ENCODE measurements at regions not wholly inside any gene's neighbourhood (a gene's known extent, or its start where the extent isn't known, plus 50 kb on each side); places are given as distances from the start of the nearest gene placed in this dataset.

DNA sequence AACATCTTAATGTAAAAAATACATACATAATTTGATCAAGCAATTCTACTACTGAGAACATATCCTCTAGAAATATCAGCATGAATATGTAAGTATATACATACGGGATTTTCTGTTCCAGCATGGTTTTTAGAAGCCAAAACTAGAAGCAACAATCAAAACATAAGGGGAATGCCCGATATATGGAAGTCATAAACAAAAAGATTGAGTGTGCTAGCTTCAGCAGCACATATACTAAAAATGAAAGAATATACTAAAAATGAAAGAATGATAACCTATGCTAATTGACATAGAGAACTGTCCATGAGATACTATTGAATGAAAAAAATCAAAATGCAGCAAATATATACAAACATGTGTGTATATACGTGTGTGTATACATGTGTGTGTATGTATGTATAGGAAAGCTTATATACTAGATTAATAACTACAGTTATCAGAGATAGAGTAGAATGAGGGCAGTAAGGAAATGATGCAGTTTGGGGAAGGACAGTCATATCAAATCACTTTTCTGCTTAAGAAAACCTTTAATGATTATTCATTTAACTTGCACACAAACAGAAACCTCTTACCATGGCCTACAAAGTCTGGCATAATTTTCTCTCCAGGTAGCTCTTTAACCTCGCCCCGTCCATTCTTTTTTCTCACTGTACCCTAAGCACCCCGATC is 72.9 kb downstream of the NPY start:
- H4K20me1 ChIP-seq (ENCODE audit: insufficient read depth, poor library complexity, severe bottlenecking) = no peaks in the 10 kb centered on the region
- DNase-seq (ENCODE audit: low spot score) = no peak
- TF ChIP-seq EZH2 (IDR thresholded peaks at IDR 0.05; ENCODE audit: borderline replicate concordance) (no peak), EZH2phosphoT487 (IDR thresholded peaks at IDR 0.05; ENCODE audit: low read depth, severe bottlenecking, unreplicated experiment) (no peak)
- TF ChIP-seq, protein P1, sequence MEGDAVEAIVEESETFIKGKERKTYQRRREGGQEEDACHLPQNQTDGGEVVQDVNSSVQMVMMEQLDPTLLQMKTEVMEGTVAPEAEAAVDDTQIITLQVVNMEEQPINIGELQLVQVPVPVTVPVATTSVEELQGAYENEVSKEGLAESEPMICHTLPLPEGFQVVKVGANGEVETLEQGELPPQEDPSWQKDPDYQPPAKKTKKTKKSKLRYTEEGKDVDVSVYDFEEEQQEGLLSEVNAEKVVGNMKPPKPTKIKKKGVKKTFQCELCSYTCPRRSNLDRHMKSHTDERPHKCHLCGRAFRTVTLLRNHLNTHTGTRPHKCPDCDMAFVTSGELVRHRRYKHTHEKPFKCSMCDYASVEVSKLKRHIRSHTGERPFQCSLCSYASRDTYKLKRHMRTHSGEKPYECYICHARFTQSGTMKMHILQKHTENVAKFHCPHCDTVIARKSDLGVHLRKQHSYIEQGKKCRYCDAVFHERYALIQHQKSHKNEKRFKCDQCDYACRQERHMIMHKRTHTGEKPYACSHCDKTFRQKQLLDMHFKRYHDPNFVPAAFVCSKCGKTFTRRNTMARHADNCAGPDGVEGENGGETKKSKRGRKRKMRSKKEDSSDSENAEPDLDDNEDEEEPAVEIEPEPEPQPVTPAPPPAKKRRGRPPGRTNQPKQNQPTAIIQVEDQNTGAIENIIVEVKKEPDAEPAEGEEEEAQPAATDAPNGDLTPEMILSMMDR (IDR thresholded peaks at IDR 0.05; ENCODE audit: poor library complexity) = no peak
- no peak overlapping the region for H3K27ac ChIP-seq
- H3K9me2 ChIP-seq (replicated peaks; ENCODE audit: insufficient read depth) = no peaks in the 10 kb centered on the region
- H2AFZ ChIP-seq = no peak overlapping the region
- no peak overlapping the region for H3K4me3 ChIP-seq
- H3K4me2 ChIP-seq = no peak overlapping the region
- no peaks in the 10 kb centered on the region for H3K27me3 ChIP-seq
- no peaks in the 10 kb centered on the region for H3K79me2 ChIP-seq
- H3K36me3 ChIP-seq (replicated peaks; ENCODE audit: insufficient read depth, low read depth) = no peaks in the 10 kb centered on the region
- WGBS (ENCODE audit: low lambda C conversion rate, missing lambda C conversion rate) = 96% methylated on average over 6 of the region's 6 CpGs
- no peaks in the 10 kb centered on the region for H3K4me1 ChIP-seq (ENCODE audit: insufficient read depth)
- H3K9me3 ChIP-seq (ENCODE audit: low read depth) = no peaks in the 10 kb centered on the region

DNA sequence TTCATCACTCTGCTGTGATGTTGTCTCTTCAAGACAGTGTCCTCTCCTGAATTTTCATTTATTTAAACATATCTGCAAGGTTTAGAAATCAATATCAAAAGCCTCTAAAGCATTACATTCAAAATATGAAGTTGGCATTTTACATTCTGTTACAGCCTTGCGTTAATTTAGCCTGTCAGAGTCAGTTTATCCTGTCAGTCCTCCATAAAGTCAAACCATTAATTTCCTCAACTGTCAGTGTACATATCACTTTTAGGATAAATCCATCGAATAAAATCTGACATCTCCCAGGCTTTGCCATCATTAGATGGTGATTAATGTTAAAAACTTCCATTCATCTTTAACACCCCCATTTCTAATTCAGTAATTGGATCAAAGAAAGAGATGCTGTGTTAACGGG is 77.0 kb downstream of the NPY start:
- no peak for DNase-seq (ENCODE audit: low spot score)
- no peaks in the 10 kb centered on the region for H3K27me3 ChIP-seq
- no peaks in the 10 kb centered on the region for H3K9me3 ChIP-seq (ENCODE audit: low read depth)
- TF ChIP-seq EZH2phosphoT487 (IDR thresholded peaks at IDR 0.05; ENCODE audit: low read depth, severe bottlenecking, unreplicated experiment) (no peak), EZH2 (IDR thresholded peaks at IDR 0.05; ENCODE audit: borderline replicate concordance) (no peak)
- TF ChIP-seq, protein P1 (IDR thresholded peaks at IDR 0.05; ENCODE audit: poor library complexity) = no peak
- 93% methylated on average over 3 of the region's 3 CpGs for WGBS (ENCODE audit: low lambda C conversion rate, missing lambda C conversion rate)
- no peak overlapping the region for H3K4me3 ChIP-seq
- H2AFZ ChIP-seq = no peak overlapping the region
- no peaks in the 10 kb centered on the region for H3K4me1 ChIP-seq (ENCODE audit: insufficient read depth)
- H3K27ac ChIP-seq = no peak overlapping the region
- no peaks in the 10 kb centered on the region for H3K79me2 ChIP-seq
- no peaks in the 10 kb centered on the region for H3K36me3 ChIP-seq (replicated peaks; ENCODE audit: insufficient read depth, low read depth)
- H3K4me2 ChIP-seq = no peak overlapping the region
- no peaks in the 10 kb centered on the region for H4K20me1 ChIP-seq (ENCODE audit: insufficient read depth, poor library complexity, severe bottlenecking)
- no peaks in the 10 kb centered on the region for H3K9me2 ChIP-seq (replicated peaks; ENCODE audit: insufficient read depth)

DNA sequence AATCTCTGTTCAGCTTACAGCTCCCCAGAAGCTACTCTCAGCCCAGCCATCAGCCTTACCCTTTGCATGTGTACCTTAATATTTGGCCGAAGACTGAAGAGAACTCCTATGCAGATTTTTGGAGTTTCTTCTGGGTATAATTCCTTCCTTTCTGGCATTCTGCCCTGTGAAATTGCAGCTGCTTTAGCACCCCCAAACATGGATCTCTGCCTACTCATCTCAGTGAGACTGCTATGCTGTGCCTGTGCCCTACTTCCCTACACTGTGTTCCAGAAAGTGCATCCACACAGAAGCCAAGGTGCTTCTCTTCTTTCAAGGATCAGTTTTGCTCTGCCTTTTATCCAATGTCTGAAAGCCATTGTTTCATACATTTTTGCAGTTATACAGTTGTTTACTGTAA is 81.6 kb downstream of the NPY start:
- Histone ChIP-seq H2AFZ (peak overlapping the region; percentile 0), H3K4me2 (no peak overlapping the region), H3K9me2 (replicated peaks; ENCODE audit: insufficient read depth) (no peaks in the 10 kb centered on the region), H3K4me1 (ENCODE audit: insufficient read depth) (no peaks in the 10 kb centered on the region), H3K9me3 (ENCODE audit: low read depth) (no peaks in the 10 kb centered on the region), H3K27ac (no peak overlapping the region), H4K20me1 (ENCODE audit: insufficient read depth, poor library complexity, severe bottlenecking) (no peaks in the 10 kb centered on the region), H3K4me3 (no peak overlapping the region), H3K27me3 (no peaks in the 10 kb centered on the region), H3K36me3 (replicated peaks; ENCODE audit: insufficient read depth, low read depth) (no peaks in the 10 kb centered on the region), H3K79me2 (no peaks in the 10 kb centered on the region)
- 44% methylated on average over 1 of the region's 1 CpG for WGBS (ENCODE audit: low lambda C conversion rate, missing lambda C conversion rate)
- DNase-seq (ENCODE audit: low spot score) = no peak
- TF ChIP-seq EZH2 (IDR thresholded peaks at IDR 0.05; ENCODE audit: borderline replicate concordance) (no peak), EZH2phosphoT487 (IDR thresholded peaks at IDR 0.05; ENCODE audit: low read depth, severe bottlenecking, unreplicated experiment) (no peak)
- TF ChIP-seq, protein P1 (IDR thresholded peaks at IDR 0.05; ENCODE audit: poor library complexity) = no peak

Measured in hepatocyte (in vitro differentiated cells).